Effector memory CD4-positive, alpha-beta T cell (primary cell): ENCODE measurements at regions not wholly inside any gene's neighbourhood (a gene's known extent, or its start where the extent isn't known, plus 50 kb on each side); places are given as distances from the start of the nearest gene placed in this dataset.
"Not testable (repeated sequence)": the region's sequence is repeated elsewhere in the genome, so short reads cannot be mapped to it uniquely, and the experiment has no call there.

ENCODE experiments used
- DNase-seq, 3 donors: peaks; one replicate each; pipeline ENCODE4 v3.0.0-alpha.2; 2020
- H3K27ac ChIP-seq: 2 replicates; pipeline ENCODE4 v1.7.0; 2013; ENCODE audit warnings: mild to moderate bottlenecking, low read length, moderate library complexity; ENCODE audit not compliant: insufficient read depth, poor library complexity, severe bottlenecking
- H3K27me3 ChIP-seq: replicated peaks from 2 replicates; pipeline ENCODE4 v1.7.0; 2013; ENCODE audit warnings: mild to moderate bottlenecking, low read length; ENCODE audit not compliant: insufficient read depth, control insufficient read depth, poor library complexity, severe bottlenecking
- H3K36me3 ChIP-seq: 2 replicates; pipeline ENCODE4 v1.7.0; 2013; ENCODE audit warnings: mild to moderate bottlenecking, low read length, moderate library complexity; ENCODE audit not compliant: control insufficient read depth, insufficient read depth
- H3K4me1 ChIP-seq: 2 replicates; pipeline ENCODE4 v1.7.0; 2013; ENCODE audit warnings: low read length, mild to moderate bottlenecking; ENCODE audit not compliant: control insufficient read depth, insufficient read depth, poor library complexity, severe bottlenecking
- H3K4me3 ChIP-seq: 2 replicates; pipeline ENCODE4 v1.7.0; 2013; ENCODE audit warnings: low read length, low read depth, mild to moderate bottlenecking; ENCODE audit not compliant: insufficient read depth, poor library complexity, severe bottlenecking
- H3K9me3 ChIP-seq: 2 replicates; pipeline ENCODE4 v1.7.0; 2013; ENCODE audit warnings: mild to moderate bottlenecking, low read length, moderate library complexity; ENCODE audit not compliant: control insufficient read depth

DNA sequence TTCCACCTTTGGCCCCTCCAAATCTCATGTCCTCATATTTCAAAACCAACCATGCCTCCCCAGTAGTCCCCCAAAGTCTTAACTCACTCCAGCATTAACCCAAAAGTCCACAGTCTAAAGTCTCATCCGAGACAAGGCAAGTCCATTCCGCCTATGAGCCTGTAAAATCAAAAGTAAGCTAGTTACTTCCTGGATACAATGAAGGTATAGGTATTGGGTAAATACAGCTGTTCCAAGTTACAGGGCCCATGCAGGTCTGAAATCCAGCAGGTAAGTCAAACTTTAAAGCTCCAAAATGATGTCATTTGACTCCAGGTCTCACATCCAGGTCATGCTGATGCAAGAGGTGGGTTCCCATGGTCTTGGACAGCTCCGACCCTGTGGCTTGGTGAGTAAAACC, 1640.1 kb upstream of the LRRTM3 start:
- not testable (repeated sequence) for DNase-seq, H3K27me3 ChIP-seq, H3K4me1 ChIP-seq, H3K27ac ChIP-seq, H3K36me3 ChIP-seq, H3K4me3 ChIP-seq, H3K9me3 ChIP-seq

DNA sequence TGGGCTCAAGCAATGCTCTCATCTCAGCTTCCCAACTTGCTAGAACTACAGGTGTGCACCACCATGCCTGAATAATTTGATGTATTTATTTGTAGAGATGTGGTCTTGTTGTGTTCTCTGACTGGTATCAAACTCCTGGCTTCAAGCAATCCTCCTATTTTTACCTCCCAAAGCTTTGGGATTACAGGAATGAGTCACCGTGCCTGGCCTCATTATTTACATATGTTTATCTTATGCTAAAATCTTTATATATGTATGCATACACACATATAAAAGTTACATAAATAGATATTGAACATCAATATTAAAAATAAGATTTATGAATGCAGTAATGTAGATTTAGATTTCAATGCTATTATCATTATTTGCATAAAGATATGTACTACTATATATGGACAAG, 1634.5 kb upstream of the LRRTM3 start:
- Histone ChIP-seq H3K9me3 (no peaks in the 10 kb centered on the region), H3K4me3 (no peak overlapping the region), H3K27me3 (no peaks in the 10 kb centered on the region), H3K4me1 (no peaks in the 10 kb centered on the region), H3K36me3 (no peaks in the 10 kb centered on the region), H3K27ac (no peak overlapping the region)
- no peak for DNase-seq

DNA sequence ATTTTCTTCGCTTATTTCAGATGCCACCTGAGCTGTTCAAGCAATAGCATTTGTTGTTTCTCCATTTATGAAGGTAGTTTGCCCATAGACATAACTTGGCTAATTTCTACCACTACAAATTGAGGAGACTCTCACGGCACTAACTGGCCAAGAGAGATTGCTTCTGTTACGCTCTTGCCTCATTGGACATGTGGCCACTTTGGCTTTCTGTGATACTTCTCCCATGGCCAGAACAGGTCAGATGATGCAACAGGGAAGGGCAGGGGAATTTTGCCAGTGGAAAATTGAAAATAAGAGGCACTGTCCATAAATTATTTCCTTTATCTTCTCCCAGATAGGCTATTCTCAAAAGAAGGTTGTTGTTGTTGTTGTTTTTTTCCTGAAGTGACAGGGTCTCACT, 1633.3 kb upstream of the LRRTM3 start:
- no peak for DNase-seq
- no peak overlapping the region for H3K27ac ChIP-seq
- H3K27me3 ChIP-seq: no peaks in the 10 kb centered on the region
- no peak overlapping the region for H3K4me3 ChIP-seq
- H3K9me3 ChIP-seq: no peaks in the 10 kb centered on the region
- no peaks in the 10 kb centered on the region for H3K4me1 ChIP-seq
- H3K36me3 ChIP-seq: no peaks in the 10 kb centered on the region

DNA sequence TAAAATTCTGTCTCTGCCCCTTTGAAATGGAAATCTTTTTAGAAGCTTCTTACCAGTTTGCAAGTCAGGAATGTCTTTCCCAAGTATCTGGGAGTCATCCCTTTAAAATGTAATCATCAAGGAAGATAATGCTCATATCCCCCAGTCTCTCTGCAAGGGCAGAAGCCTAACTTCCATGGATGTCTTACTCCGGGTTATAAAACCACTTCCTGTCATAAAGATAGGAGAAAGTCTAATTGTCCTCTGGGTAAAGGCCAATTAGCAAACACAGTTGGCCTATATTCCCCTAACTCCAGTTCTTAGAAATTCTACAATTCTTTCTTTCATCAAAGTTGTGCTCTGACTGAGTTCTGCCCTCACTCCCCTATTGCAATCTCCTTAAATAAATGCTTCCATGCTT, 1631.5 kb upstream of the LRRTM3 start:
- no peaks in the 10 kb centered on the region for H3K9me3 ChIP-seq
- H3K4me3 ChIP-seq: no peak overlapping the region
- H3K27me3 ChIP-seq: no peaks in the 10 kb centered on the region
- no peak overlapping the region for H3K27ac ChIP-seq
- no peak for DNase-seq
- no peaks in the 10 kb centered on the region for H3K36me3 ChIP-seq
- H3K4me1 ChIP-seq: no peaks in the 10 kb centered on the region

DNA sequence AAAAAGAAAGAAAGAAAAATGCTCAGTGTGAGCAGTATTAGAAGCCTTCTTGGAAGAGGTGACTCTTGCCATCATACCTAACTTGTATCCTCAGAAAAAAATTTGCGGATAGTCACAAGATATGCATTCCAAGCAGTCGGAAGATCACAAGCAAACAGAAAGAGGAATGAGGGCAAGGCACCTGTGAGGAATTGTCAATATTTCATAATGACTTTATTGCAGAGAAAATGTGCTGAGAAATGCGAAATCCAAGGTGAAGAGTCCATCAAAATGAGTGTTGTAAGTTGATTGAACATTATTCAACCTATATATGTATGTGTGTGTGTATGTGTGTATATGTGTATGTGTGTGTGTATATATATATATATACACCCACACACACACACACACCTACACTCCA, 1624.7 kb upstream of the LRRTM3 start:
- Histone ChIP-seq H3K27me3 (no peaks in the 10 kb centered on the region), H3K9me3 (no peaks in the 10 kb centered on the region), H3K4me3 (no peak overlapping the region), H3K27ac (no peak overlapping the region), H3K36me3 (no peaks in the 10 kb centered on the region), H3K4me1 (no peaks in the 10 kb centered on the region)
- no peak for DNase-seq

DNA sequence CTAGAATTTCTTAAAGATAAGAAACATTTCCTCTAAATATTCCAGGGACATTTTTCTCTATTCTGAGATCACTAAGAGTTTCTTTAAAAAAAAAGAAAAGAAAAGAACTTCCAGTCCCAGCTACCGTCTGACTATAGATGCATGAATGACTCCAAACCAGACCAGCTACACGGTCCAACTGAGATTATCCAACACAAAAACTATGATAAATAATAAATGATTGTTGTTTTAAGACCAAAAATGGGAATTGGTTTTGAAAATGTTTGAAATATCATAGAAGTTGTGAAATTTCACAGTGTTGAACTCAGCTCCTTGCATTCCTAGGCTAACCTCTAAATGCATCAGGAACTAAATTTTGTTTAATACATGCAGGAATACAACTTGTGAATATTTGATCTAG, 1619.6 kb upstream of the LRRTM3 start:
- H3K27me3 ChIP-seq: no peaks in the 10 kb centered on the region
- no peak overlapping the region for H3K27ac ChIP-seq
- no peaks in the 10 kb centered on the region for H3K9me3 ChIP-seq
- H3K36me3 ChIP-seq: no peaks in the 10 kb centered on the region
- no peaks in the 10 kb centered on the region for H3K4me1 ChIP-seq
- H3K4me3 ChIP-seq: no peak overlapping the region
- DNase-seq: no peak

DNA sequence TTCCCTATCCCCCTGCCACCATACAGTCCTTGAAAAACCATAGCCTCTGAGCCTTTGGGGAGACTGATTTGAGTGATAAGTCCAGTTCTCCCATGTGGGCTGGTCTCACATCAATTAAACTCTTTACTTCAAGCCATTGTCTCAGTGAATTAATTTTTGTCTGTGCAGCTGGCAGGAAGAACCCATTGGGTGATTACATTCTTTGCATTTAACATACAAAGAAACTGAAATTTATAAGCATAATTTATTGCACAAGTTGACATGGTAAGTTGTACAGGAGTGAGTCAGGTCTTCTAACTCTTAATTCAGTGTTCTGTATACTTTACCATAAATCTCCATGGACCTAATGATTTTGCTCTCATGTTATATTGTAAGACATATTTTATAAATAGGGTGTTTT, 1613.0 kb upstream of the LRRTM3 start:
- H3K27ac ChIP-seq: no peak overlapping the region

DNA sequence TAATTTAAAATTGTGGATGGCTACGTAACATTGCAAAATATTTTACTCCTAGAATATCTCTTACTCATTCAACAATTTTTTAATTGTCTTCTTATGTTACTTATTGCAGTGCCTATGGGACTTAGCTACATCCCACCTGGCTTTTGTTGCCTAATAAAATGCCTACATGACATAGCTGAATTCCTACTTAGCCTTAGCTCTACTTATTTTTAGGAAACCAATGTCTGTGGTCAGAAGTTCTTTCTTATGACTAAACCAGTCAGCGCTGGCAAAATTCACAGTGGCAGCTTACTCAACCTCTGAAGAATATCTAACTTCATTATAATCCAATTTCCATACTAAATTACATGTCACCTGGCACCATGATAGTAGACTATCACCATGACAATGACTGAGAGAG, 1612.4 kb upstream of the LRRTM3 start:
- DNase-seq: no peak
- H3K36me3 ChIP-seq: no peaks in the 10 kb centered on the region
- H3K4me3 ChIP-seq: no peak overlapping the region
- H3K9me3 ChIP-seq: no peaks in the 10 kb centered on the region
- no peak overlapping the region for H3K27ac ChIP-seq
- no peaks in the 10 kb centered on the region for H3K27me3 ChIP-seq
- H3K4me1 ChIP-seq: no peaks in the 10 kb centered on the region

More for the DNA sequence above, 1613.0 kb upstream of the LRRTM3 start:
- Histone ChIP-seq H3K4me1 (no peaks in the 10 kb centered on the region), H3K9me3 (no peaks in the 10 kb centered on the region), H3K4me3 (no peak overlapping the region), H3K36me3 (no peaks in the 10 kb centered on the region), H3K27me3 (no peaks in the 10 kb centered on the region)
- DNase-seq: no peak

DNA sequence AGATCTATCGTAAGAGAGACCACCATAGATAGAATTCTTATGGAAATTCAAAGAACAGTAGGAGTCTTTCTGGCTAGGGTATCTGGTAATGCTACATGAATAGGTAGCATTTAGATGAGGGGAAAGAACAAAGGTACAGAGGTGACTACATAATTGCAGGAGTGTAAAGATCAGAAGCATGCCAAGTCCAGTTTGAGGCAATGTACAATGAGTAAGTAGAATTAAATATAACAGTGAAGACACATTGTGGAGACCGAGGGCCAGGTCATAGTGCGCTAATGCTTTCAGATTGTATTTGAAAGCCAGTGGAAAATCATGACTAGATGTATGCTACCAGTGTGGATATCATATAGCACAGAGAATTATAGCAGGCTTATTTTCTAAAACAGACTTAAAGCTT, 1611.6 kb upstream of the LRRTM3 start:
- H3K27me3 ChIP-seq: no peaks in the 10 kb centered on the region
- H3K9me3 ChIP-seq: no peaks in the 10 kb centered on the region

DNA sequence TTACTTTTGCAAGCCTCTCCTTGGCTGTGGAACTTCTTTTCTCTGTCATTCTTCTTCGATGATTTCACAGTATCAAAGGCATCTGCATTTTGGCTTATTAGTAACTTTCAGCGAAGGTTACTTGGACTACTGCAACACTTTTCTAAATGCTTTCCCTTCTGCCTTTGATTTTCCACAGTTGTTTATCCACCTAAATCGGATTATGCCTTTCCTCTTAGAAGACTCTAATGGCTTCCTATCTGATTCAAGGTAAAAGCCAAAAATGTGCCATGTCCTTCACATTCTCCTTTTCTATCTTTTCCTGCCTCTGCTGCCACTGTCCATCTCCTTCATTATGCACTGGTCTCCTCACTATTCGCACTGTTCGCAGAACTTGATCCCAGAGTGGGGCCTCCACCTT, 1606.3 kb upstream of the LRRTM3 start:
- Histone ChIP-seq H3K9me3 (no peaks in the 10 kb centered on the region), H3K36me3 (no peaks in the 10 kb centered on the region), H3K4me3 (no peak overlapping the region), H3K27ac (no peak overlapping the region), H3K4me1 (no peaks in the 10 kb centered on the region), H3K27me3 (no peaks in the 10 kb centered on the region)
- no peak for DNase-seq

More for the DNA sequence above, 1611.6 kb upstream of the LRRTM3 start:
- H3K36me3 ChIP-seq: no peaks in the 10 kb centered on the region
- H3K27ac ChIP-seq: no peak overlapping the region
- H3K4me3 ChIP-seq: no peak overlapping the region
- no peak for DNase-seq
- H3K4me1 ChIP-seq: no peaks in the 10 kb centered on the region
